NCI-H82 treated with DMSO at 0.1 percent for 48 hours (cell line): ENCODE measurements at regions not wholly inside any gene's neighbourhood (a gene's known extent, or its start where the extent isn't known, plus 50 kb on each side); places are given as distances from the start of the nearest gene placed in this dataset.
"Not testable (repeated sequence)": the region's sequence is repeated elsewhere in the genome, so short reads cannot be mapped to it uniquely, and the experiment has no call there.

Experiments used
- DNase-seq: peaks from one replicate; lab custom pipeline; 2025; ENCODE audit not compliant: unreplicated experiment; lab: John Stamatoyannopoulos, UW

- no peak for DNase-seq
Measured at GRCh38 chr21:24628046-24628445, 979.2 kb downstream of the MRPL39 start.

DNA sequence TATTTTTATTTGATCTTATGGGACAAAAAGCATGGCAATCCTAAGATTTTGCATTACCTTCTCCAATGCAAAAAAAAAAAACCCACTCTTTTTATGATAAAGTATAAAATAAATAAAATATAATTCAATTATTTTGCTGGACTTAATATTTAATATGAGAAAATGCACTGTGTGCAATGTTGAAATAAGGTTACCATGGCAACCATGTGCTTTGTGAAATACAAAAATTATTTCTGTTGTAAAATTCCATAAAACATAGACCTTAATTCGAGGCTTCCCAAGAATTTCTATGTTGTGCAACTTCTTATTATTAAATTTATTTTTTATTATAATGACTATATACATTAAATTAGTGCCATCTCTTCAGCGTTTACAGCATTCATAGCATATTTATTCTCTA lies 989.5 kb downstream of the MRPL39 start:
- no peak for DNase-seq

DNA sequence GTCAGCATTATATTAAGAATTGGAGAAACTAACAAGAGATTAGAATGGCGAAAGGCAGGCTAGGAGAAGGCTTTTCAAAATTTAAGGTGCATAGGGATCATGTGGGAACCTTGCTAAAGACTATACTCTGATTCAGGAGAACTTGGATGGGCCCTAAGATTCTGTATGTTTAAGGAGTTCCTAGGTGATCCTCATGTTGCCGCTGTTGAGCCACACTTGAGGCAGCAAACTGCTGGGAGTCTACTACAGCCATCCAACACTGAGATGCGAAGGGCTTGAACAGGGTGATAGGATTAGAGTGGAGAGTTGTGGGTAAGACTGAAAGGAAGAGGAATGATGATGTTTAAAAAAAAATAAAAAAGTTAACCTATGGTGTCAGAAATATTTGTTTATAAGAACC lies 1013.2 kb downstream of the MRPL39 start:
- no peak for DNase-seq

- DNase-seq: no peak
Measured at GRCh38 chr21:24590261-24590660, 1017.0 kb downstream of the MRPL39 start.

- DNase-seq: no peak
Measured at GRCh38 chr21:24583473-24583872, 1023.8 kb downstream of the MRPL39 start.

DNA sequence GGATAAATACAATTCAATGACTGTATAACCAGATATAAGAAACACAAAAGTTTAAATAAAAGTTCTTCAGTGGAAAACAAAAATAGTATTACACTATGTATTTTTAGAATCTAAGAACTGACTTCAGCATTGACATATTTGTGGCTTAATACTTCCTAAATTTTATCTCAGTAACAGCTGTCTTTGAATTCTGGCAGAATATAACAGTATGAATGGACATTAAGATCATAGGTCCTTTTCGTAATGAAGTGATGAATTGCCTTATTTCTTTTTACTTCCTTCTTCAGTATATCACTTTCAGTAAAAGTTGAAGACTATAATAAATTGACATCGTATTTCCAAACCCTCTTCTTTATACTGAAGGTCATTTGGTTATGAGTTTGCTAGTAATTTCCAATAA lies 1030.0 kb downstream of the MRPL39 start:
- DNase-seq: no peak

DNA sequence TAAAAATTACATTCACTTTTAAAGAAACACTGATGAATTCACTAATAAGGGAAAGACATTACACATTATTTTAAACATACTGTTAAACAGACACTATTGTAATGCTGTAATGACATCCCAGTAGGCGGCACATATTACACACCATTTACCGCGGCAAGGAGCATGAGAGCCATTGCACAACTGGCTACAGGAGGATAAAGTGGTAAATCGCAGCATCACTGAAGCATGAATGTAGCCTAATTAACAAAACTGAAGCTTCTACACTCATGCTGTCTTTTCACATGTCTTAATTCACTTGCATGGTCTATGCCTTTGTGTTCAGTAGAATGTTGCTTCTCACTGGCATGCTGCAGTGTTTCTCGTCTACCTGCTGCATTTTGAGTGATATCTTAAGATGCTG lies 1046.0 kb downstream of the MRPL39 start:
- DNase-seq: no peak

DNA sequence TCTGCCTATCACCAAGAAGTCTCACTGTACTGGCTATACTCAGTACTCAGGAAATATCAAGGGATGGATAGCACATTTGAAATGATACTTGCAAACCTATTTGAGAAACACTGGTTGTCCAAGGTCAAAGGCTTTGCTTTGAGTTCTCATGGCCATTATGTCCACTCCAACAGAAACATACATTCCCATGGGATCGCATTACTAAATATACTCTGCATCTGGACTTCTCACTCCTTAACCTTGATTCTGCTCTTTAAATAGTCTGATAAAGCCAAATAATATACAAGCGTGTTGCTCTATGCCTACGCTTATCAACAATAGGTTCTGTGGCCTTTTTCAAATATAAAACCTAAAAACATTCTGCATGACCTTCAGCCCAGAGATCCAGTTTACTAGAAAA lies 1054.8 kb downstream of the MRPL39 start:
- DNase-seq: no peak

DNA sequence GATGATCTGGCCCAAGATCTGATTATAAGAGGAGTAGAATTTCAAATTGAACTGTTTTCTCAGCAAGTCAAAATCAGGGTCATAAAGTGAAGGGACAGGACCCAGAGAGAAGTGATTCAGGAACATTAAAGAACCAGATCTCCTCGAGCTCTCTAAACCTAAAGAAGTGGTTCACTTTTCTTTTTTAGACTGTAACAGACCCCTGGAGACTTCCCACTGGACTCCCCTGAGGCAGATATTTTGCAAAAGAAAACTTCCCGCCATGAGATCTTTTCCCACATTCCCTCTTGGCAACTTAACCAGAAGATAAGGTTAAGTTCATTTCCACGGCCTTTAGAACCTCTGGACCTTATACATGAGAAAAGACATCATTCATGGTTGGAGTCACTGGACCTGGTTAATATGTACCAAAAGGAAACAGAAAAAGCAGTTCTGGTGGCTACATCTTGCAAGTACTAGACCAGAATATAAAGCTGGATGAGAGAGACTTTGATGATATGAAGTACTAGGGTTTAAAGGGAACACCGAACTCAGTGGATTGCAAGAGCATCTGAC lies 1061.4 kb downstream of the MRPL39 start:
- no peak for DNase-seq

DNA sequence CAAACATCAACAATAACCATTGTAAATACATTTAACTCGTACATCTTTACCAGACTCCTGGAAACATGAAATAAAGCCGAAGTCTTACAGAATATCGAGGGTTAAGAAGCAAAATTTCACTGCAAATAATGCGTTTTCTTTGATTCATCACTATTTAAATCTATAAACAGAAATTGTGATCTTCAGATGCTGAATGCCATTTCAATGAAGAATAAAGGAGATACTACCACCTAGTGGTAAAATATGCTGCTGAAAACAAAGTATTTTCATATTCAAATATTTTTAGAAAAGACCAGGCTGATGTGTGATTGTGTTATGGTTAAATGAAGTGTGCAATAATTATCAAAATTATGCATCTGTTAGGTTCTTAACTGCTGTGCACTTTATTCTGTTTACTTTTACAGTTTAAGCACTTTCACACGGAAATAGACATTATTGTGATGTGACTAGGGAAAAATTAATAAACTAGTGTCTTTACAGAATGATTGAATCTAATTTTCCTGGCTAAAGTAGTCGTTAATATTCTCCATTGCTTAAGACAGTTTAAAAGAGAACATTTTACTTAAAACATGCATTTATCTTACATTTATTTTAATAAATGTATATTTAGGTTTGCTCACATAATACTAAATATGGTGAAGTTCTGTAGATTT lies 1093.1 kb downstream of the MRPL39 start:
- DNase-seq: peak; percentile 1

DNA sequence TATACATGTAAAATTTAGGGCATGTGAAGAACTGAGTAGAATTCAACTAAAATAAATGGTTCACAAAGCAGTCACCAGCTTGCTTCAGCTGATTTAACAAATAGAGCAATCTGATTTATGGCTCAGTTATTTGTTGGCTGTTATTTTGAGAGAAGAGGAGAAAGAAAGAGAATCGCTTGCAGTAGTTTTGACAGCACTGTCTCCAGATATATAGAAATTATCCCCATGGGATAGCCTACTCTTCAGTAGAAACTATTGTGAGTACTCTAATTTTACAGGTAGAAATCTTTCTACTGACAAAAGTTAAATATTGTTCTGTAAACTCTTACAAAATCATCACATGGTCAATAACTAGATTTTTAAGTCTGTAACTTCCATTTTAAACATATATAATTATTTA lies 1098.2 kb downstream of the MRPL39 start:
- no peak for DNase-seq

- DNase-seq: no peak
Measured at GRCh38 chr21:24486973-24487372, 1120.3 kb downstream of the MRPL39 start.

DNA sequence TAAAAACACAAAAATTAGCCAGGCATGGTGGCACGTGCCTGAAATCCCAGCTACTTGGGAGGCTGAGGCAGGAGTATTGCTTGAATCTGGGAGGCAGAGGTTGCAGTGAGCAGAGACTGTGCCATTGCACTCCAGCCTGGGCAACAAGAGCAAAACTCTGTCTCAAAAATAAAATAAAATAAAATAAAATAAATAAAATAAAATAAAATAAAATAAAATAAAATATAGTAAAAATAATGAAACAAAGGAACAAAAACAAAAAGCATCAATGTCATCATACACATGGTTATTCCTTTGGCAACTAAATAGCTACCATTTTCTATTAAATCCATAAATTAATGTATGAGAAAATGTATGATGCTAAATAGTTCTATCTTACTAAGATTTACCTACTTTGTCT lies 1123.9 kb downstream of the MRPL39 start:
- not testable (repeated sequence) for DNase-seq

- DNase-seq: no peak
Measured at GRCh38 chr21:24470852-24471251, 1136.4 kb downstream of the MRPL39 start.

- no peak for DNase-seq
Measured at GRCh38 chr21:24456358-24456757, 1150.9 kb downstream of the MRPL39 start.

DNA sequence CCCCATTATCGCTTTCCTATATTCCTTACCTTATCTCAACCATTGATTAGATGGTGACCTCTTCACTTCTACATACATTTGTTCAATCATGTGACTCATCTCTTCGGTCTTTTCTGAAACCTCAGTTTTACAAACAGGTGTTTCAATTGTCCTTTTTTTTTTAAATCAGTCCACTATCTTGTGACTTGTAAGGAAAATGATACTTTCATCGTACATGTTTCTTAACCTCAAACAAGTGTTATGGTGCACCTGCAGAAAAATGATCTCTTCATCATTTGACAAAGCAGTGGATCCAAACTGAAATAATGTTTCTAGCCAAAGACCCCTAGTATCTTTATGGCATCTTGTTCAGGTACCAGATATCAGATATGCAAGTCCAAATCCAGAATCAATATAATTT lies 1157.2 kb downstream of the MRPL39 start:
- DNase-seq: no peak

GRCh38 chr21:24445517-24445916 lies 1161.8 kb downstream of the MRPL39 start:
- no peak for DNase-seq

DNA sequence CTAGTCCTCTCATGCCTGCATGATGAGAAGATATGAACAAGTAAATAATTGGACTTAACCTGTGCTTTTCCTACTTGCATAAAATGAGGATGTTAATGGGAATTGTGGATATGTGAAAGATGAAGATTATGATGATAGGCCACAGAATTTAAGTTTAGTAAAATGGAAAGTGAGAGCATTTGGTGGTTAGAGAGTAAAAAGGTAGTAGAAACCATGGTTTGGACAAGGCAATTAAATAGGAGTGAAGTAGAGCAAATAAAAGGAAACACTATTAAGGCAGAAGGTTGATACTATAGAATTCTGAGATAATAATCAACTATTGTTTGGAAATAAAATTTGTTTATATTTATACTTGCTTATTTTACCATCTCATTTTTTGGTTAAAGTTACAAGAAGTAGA lies 1162.5 kb downstream of the MRPL39 start:
- no peak for DNase-seq

- no peak for DNase-seq
Measured at GRCh38 chr21:24436236-24436635, 1171.0 kb downstream of the MRPL39 start.

DNA sequence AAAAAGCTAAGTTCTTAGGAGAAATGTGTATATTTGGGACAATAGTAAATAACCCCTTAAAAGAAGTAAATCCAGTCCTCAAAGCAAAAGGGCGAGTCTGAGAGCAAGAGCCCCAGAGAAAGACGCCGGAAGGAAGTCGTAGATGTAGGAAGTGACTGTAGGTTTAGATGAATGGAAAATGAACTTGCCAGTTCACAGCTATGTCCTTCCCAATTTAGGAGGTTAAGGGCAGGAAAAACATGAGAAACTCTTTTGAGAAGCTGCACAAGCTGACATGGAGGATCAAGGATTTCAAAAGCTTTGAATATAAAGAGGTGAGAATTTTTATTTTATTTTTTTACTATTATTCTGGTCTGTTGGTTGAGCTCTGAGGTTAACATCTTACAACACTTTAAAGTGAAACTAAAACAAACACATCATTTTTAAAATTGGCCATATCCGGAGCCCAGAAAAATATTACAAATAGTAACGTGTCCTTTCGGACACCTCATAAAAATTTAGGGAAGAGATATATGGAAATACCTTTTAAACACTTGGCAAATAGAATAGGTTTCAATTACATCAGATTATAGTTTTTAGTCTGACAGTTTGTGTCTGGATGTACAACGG lies 1178.6 kb downstream of the MRPL39 start:
- no peak for DNase-seq

DNA sequence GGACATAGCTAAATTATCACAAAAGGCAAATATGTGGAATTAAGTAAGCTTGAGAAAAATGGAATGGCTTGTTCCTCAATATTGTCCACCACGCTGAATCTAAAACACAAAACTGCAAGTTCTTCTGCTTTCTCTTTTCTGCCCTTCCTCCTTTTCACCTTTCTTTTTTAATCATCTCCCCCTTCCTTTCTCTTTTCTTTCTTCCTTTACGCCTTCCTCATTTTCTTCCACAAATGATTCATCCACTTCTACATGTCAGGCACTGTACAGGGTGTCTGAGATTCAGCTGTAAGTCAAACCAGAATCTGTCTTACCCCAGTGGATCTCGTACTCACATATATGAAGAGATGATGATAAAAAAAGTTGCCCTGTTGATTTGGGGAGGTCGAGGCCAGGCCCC lies 1182.5 kb downstream of the MRPL39 start:
- no peak for DNase-seq

DNA sequence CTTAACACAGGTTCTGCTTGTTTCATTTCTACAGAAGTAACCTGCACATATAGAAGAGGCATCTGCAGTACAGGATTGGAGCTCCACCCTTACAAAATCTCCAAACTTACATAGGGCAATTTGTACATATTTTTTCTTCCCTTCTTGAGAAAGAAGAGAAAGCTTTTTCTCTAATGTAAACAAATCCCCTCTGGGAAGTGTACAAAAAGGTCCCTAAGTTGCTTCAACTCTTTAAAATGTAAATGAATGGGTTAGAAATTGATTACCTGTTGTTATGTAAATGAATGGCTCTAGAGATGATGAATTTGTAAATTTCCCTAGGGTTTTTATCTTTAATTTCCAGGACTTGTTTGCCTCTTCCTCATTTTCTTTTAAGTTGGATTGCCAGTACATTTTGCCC lies 1183.7 kb downstream of the MRPL39 start:
- no peak for DNase-seq

DNA sequence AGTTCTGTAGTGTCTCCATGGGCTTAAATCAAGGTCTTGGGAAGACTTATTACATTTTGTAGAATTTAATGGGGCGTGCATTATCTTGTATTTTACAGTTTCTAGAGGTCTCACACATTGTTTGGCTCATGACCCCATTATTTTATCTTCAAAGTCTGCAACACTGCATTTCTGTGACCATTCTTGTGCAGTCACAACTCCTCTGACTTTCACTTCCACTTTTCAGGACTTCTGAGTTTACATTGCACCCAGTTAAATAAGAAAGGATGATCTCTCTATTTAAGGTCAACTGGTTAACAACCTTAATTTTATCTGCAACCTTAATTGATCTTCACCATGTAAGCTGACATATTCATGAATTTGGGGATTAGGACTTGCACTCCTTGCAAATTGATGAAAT lies 1186.6 kb downstream of the MRPL39 start:
- DNase-seq: no peak
